ENCODE measurements at regions not wholly inside any gene's neighbourhood (a gene's known extent, or its start where the extent isn't known, plus 50 kb on each side); places are given as distances from the start of the nearest gene placed in this dataset.

GRCh38 chr2:180559038-180559437, 421.4 kb upstream of the UBE2E3 start:
- TF ChIP-seq, protein P1, sequence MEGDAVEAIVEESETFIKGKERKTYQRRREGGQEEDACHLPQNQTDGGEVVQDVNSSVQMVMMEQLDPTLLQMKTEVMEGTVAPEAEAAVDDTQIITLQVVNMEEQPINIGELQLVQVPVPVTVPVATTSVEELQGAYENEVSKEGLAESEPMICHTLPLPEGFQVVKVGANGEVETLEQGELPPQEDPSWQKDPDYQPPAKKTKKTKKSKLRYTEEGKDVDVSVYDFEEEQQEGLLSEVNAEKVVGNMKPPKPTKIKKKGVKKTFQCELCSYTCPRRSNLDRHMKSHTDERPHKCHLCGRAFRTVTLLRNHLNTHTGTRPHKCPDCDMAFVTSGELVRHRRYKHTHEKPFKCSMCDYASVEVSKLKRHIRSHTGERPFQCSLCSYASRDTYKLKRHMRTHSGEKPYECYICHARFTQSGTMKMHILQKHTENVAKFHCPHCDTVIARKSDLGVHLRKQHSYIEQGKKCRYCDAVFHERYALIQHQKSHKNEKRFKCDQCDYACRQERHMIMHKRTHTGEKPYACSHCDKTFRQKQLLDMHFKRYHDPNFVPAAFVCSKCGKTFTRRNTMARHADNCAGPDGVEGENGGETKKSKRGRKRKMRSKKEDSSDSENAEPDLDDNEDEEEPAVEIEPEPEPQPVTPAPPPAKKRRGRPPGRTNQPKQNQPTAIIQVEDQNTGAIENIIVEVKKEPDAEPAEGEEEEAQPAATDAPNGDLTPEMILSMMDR (IDR thresholded peaks at IDR 0.05), result no peak
- no peak for TF ChIP-seq POLR2A (IDR thresholded peaks at IDR 0.05)
